ENCODE measurements at regions not wholly inside any gene's neighbourhood (a gene's known extent, or its start where the extent isn't known, plus 50 kb on each side); places are given as distances from the start of the nearest gene placed in this dataset.

DNA sequence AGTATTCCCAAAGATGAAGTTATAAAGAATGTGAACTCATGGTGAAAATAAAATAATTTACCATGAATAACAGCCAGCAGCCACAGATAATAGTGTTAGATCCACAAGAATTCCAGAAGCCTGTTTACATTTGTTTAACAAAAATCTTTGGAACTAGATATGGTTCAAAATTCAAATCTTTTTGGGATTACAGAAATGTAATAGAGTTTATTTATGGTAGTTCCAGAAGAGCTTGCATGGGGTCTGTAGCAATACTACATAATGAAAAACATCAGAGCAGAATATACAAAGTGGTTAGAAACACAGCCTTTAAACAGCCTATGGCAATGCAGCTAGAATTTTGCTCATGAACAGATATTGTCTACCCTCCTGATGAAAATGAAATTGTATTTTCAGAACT, 179.1 kb downstream of the RDH14 start:
- no peak overlapping the region for H3K4me2 ChIP-seq (ENCODE audit: extremely low read depth, insufficient read depth, low read length)
- DNase-seq (ENCODE audit: low read depth in 2 of 2): no peak
- H3K36me3 ChIP-seq (ENCODE audit: control insufficient read depth, insufficient read depth, low read length): no peaks in the 10 kb centered on the region
- no peaks in the 10 kb centered on the region for H3K9me3 ChIP-seq (ENCODE audit: control insufficient read depth, insufficient read depth, low read depth, low read length)
- TF ChIP-seq, protein P1, sequence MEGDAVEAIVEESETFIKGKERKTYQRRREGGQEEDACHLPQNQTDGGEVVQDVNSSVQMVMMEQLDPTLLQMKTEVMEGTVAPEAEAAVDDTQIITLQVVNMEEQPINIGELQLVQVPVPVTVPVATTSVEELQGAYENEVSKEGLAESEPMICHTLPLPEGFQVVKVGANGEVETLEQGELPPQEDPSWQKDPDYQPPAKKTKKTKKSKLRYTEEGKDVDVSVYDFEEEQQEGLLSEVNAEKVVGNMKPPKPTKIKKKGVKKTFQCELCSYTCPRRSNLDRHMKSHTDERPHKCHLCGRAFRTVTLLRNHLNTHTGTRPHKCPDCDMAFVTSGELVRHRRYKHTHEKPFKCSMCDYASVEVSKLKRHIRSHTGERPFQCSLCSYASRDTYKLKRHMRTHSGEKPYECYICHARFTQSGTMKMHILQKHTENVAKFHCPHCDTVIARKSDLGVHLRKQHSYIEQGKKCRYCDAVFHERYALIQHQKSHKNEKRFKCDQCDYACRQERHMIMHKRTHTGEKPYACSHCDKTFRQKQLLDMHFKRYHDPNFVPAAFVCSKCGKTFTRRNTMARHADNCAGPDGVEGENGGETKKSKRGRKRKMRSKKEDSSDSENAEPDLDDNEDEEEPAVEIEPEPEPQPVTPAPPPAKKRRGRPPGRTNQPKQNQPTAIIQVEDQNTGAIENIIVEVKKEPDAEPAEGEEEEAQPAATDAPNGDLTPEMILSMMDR (conservative IDR thresholded peaks at IDR 0.05 in 1 of 2, IDR thresholded peaks at IDR 0.05 in 1 of 2; ENCODE audit: low read depth in 1 of 2, low read length in 2 of 2): no peak
- no peak for TF ChIP-seq EZH2 (IDR thresholded peaks at IDR 0.05; ENCODE audit: low read length, missing control alignments)
- no peak overlapping the region for H3K27ac ChIP-seq (ENCODE audit: insufficient read depth, low read length)
- H3K27me3 ChIP-seq (ENCODE audit: control insufficient read depth, insufficient read depth, low read length): no peaks in the 10 kb centered on the region
- H2AFZ ChIP-seq (ENCODE audit: low read length): no peak overlapping the region
- no peaks in the 10 kb centered on the region for H3K79me2 ChIP-seq (ENCODE audit: control insufficient read depth, insufficient read depth, low read length)
- no peak overlapping the region for H3K4me3 ChIP-seq (replicated peaks in 1 of 4; ENCODE audit: control extremely low read depth in 1 of 4, insufficient read depth in 1 of 4, low read depth in 3 of 4, low read length in 4 of 4)
- H3K4me1 ChIP-seq (ENCODE audit: control insufficient read depth, extremely low read depth, insufficient read depth, low read length): no peaks in the 10 kb centered on the region
- no peak overlapping the region for H3K9ac ChIP-seq (ENCODE audit: insufficient read depth, low read length)
- no peaks in the 10 kb centered on the region for H4K20me1 ChIP-seq (ENCODE audit: control insufficient read depth, extremely low read depth, insufficient read depth, low read length)

DNA sequence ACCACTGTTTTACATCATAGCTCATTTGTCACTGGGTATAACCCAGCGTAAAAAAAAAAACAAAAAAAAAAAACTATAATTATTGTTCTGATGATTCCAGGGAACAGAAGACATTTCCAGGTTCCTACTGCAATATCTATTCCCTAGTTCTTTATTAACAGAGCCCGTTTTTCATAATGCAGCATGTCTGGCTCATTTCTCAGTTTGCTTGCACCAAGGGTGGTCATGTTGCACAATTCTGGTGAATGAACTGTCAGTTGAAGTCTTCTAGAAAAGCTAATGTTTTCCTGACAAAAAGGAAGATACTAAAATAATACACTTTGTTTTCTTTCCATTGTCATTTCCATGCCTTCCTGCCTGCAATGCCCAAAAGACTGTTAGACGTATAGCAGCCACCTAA, 180.1 kb downstream of the RDH14 start:
- Histone ChIP-seq H3K9me3 (ENCODE audit: control insufficient read depth, insufficient read depth, low read depth, low read length) (no peaks in the 10 kb centered on the region), H3K4me3 (replicated peaks in 1 of 4; ENCODE audit: control extremely low read depth in 1 of 4, insufficient read depth in 1 of 4, low read depth in 3 of 4, low read length in 4 of 4) (no peak overlapping the region), H3K4me1 (ENCODE audit: control insufficient read depth, extremely low read depth, insufficient read depth, low read length) (no peaks in the 10 kb centered on the region), H3K27ac (ENCODE audit: insufficient read depth, low read length) (no peak overlapping the region), H3K79me2 (ENCODE audit: control insufficient read depth, insufficient read depth, low read length) (no peaks in the 10 kb centered on the region), H3K27me3 (ENCODE audit: control insufficient read depth, insufficient read depth, low read length) (no peaks in the 10 kb centered on the region), H3K4me2 (ENCODE audit: extremely low read depth, insufficient read depth, low read length) (no peak overlapping the region), H2AFZ (ENCODE audit: low read length) (no peak overlapping the region), H3K36me3 (ENCODE audit: control insufficient read depth, insufficient read depth, low read length) (no peaks in the 10 kb centered on the region), H3K9ac (ENCODE audit: insufficient read depth, low read length) (no peak overlapping the region), H4K20me1 (ENCODE audit: control insufficient read depth, extremely low read depth, insufficient read depth, low read length) (no peaks in the 10 kb centered on the region)
- no peak for TF ChIP-seq EZH2 (IDR thresholded peaks at IDR 0.05; ENCODE audit: low read length, missing control alignments)
- TF ChIP-seq, protein P1 (conservative IDR thresholded peaks at IDR 0.05 in 1 of 2, IDR thresholded peaks at IDR 0.05 in 1 of 2; ENCODE audit: low read depth in 1 of 2, low read length in 2 of 2): no peak
- peak in 1 of 2 donors; percentile 17 for DNase-seq (ENCODE audit: low read depth in 2 of 2)

DNA sequence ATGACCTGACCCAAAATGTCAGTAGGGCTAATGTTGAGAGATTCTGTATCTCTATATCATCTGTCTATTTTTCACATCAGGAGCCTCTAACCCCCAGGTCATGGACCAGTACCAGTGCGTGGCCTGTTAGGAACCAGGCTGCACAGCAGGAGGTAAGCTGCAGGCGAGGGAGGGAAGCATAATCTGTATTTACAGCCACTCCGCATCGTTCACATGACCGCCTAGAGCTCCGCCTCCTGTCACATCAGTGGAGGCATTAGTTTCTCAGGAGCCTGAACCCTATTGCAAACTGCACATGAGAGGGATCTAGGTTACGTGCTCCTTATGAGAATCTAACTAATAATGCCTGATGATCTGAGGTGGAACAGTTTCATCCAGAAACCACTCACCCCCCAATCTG, 180.6 kb downstream of the RDH14 start:
- no peaks in the 10 kb centered on the region for H3K27me3 ChIP-seq (ENCODE audit: control insufficient read depth, insufficient read depth, low read length)
- H3K9ac ChIP-seq (ENCODE audit: insufficient read depth, low read length): no peak overlapping the region
- TF ChIP-seq EZH2 (IDR thresholded peaks at IDR 0.05; ENCODE audit: low read length, missing control alignments): no peak
- TF ChIP-seq, protein P1 (conservative IDR thresholded peaks at IDR 0.05 in 1 of 2, IDR thresholded peaks at IDR 0.05 in 1 of 2; ENCODE audit: low read depth in 1 of 2, low read length in 2 of 2): no peak
- H3K4me3 ChIP-seq (replicated peaks in 1 of 4; ENCODE audit: control extremely low read depth in 1 of 4, insufficient read depth in 1 of 4, low read depth in 3 of 4, low read length in 4 of 4): no peak overlapping the region
- H3K79me2 ChIP-seq (ENCODE audit: control insufficient read depth, insufficient read depth, low read length): no peaks in the 10 kb centered on the region
- H4K20me1 ChIP-seq (ENCODE audit: control insufficient read depth, extremely low read depth, insufficient read depth, low read length): no peaks in the 10 kb centered on the region
- no peak overlapping the region for H3K27ac ChIP-seq (ENCODE audit: insufficient read depth, low read length)
- H3K4me1 ChIP-seq (ENCODE audit: control insufficient read depth, extremely low read depth, insufficient read depth, low read length): no peaks in the 10 kb centered on the region
- no peaks in the 10 kb centered on the region for H3K9me3 ChIP-seq (ENCODE audit: control insufficient read depth, insufficient read depth, low read depth, low read length)
- H2AFZ ChIP-seq (ENCODE audit: low read length): no peak overlapping the region
- no peak for DNase-seq (ENCODE audit: low read depth in 2 of 2)
- no peak overlapping the region for H3K4me2 ChIP-seq (ENCODE audit: extremely low read depth, insufficient read depth, low read length)
- H3K36me3 ChIP-seq (ENCODE audit: control insufficient read depth, insufficient read depth, low read length): no peaks in the 10 kb centered on the region

Data from fibroblast of lung (primary cell).